Left ventricle myocardium inferior (tissue), 1 donor: ENCODE measurements at regions not wholly inside any gene's neighbourhood (a gene's known extent, or its start where the extent isn't known, plus 50 kb on each side); places are given as distances from the start of the nearest gene placed in this dataset.

ENCODE experiments used
- DNase-seq: peaks from one replicate; pipeline ENCODE4 v3.0.0-alpha.2; 2020
- H3K27ac ChIP-seq: fragments of 200-600 bp; replicated peaks from 2 replicates; pipeline ENCODE4 v1.8.0; 2021
- H3K27me3 ChIP-seq: fragments of 200-600 bp; 2 replicates; pipeline ENCODE4 v1.8.0; 2021; ENCODE audit warnings: low read depth
- H3K36me3 ChIP-seq: fragments of 200-600 bp; 2 replicates; pipeline ENCODE4 v1.8.0; 2021
- H3K4me1 ChIP-seq: fragments of 200-600 bp; 2 replicates; pipeline ENCODE4 v1.8.0; 2021
- H3K4me3 ChIP-seq: fragments of 200-600 bp; 2 replicates; pipeline ENCODE4 v1.8.0; 2021; ENCODE audit warnings: mild to moderate bottlenecking, moderate library complexity
- H3K9me3 ChIP-seq: fragments of 200-600 bp; replicated peaks from 2 replicates; pipeline ENCODE4 v1.8.0; 2021
- intact Hi-C: fragments of 100-400 bp; cut with micrococcal nuclease; formaldehyde crosslinking; loops from one replicate; pipeline ENCODE4 v1.11.0; 2022
- TF ChIP-seq, protein P1 (sequence below): fragments of 200-600 bp; IDR thresholded peaks from 2 replicates; pipeline ENCODE4 v1.8.0; 2021; ENCODE audit warnings: antibody characterized with exemption, mild to moderate bottlenecking, borderline replicate concordance
- donor health status: DM: no; HTN: yes; CAD: no; lungs with severe emphysema.

GRCh38 chr5:60195083-60195482 is 301.6 kb upstream of the PDE4D start:
- intact Hi-C loops = no loop called here
- no peaks in the 10 kb centered on the region for H3K36me3 ChIP-seq
- H3K9me3 ChIP-seq = peaks cover 3% of the 10 kb centered on the region
- TF ChIP-seq, protein P1, sequence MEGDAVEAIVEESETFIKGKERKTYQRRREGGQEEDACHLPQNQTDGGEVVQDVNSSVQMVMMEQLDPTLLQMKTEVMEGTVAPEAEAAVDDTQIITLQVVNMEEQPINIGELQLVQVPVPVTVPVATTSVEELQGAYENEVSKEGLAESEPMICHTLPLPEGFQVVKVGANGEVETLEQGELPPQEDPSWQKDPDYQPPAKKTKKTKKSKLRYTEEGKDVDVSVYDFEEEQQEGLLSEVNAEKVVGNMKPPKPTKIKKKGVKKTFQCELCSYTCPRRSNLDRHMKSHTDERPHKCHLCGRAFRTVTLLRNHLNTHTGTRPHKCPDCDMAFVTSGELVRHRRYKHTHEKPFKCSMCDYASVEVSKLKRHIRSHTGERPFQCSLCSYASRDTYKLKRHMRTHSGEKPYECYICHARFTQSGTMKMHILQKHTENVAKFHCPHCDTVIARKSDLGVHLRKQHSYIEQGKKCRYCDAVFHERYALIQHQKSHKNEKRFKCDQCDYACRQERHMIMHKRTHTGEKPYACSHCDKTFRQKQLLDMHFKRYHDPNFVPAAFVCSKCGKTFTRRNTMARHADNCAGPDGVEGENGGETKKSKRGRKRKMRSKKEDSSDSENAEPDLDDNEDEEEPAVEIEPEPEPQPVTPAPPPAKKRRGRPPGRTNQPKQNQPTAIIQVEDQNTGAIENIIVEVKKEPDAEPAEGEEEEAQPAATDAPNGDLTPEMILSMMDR = no peak
- no peak overlapping the region for H3K27ac ChIP-seq
- no peak overlapping the region for H3K4me3 ChIP-seq
- no peaks in the 10 kb centered on the region for H3K27me3 ChIP-seq
- H3K4me1 ChIP-seq = no peaks in the 10 kb centered on the region
- no peak for DNase-seq

- Histone ChIP-seq H3K27ac (no peak overlapping the region), H3K4me1 (no peaks in the 10 kb centered on the region), H3K4me3 (no peak overlapping the region), H3K36me3 (no peaks in the 10 kb centered on the region), H3K27me3 (no peaks in the 10 kb centered on the region), H3K9me3 (peaks cover 8% of the 10 kb centered on the region)
- intact Hi-C loops = no loop called here
- TF ChIP-seq, protein P1 = no peak
- DNase-seq = no peak
These were observed 291.9 kb upstream of the PDE4D start for GRCh38 chr5:60185231-60186099.

GRCh38 chr5:60184606-60185005 is 291.1 kb upstream of the PDE4D start:
- Histone ChIP-seq H3K27ac (no peak overlapping the region), H3K4me1 (no peaks in the 10 kb centered on the region), H3K36me3 (no peaks in the 10 kb centered on the region), H3K27me3 (no peaks in the 10 kb centered on the region), H3K9me3 (peaks cover 8% of the 10 kb centered on the region), H3K4me3 (no peak overlapping the region)
- DNase-seq = no peak
- intact Hi-C loops = no loop called here
- TF ChIP-seq, protein P1 = no peak

- intact Hi-C loops = no loop called here
- TF ChIP-seq, protein P1 = no peak
- no peak overlapping the region for H3K4me3 ChIP-seq
- no peaks in the 10 kb centered on the region for H3K4me1 ChIP-seq
- peaks cover 8% of the 10 kb centered on the region for H3K9me3 ChIP-seq
- H3K27me3 ChIP-seq = no peaks in the 10 kb centered on the region
- no peaks in the 10 kb centered on the region for H3K36me3 ChIP-seq
- DNase-seq = no peak
- no peak overlapping the region for H3K27ac ChIP-seq
These were observed 290.4 kb upstream of the PDE4D start for GRCh38 chr5:60183881-60184280.

- peaks cover 25% of the 10 kb centered on the region for H3K9me3 ChIP-seq
- no peaks in the 10 kb centered on the region for H3K36me3 ChIP-seq
- no peak overlapping the region for H3K27ac ChIP-seq
- intact Hi-C loops = no loop called here
- TF ChIP-seq, protein P1 = no peak
- DNase-seq = no peak
- H3K4me3 ChIP-seq = no peak overlapping the region
- no peaks in the 10 kb centered on the region for H3K27me3 ChIP-seq
- H3K4me1 ChIP-seq = no peaks in the 10 kb centered on the region
These were observed 284.6 kb upstream of the PDE4D start for GRCh38 chr5:60178101-60178500.
